ENCODE measurements at regions not wholly inside any gene's neighbourhood (a gene's known extent, or its start where the extent isn't known, plus 50 kb on each side); places are given as distances from the start of the nearest gene placed in this dataset.

GRCh38 chr7:8809320-8809719 is 375.9 kb downstream of the NXPH1 start:
- TF ChIP-seq CTCF (conservative IDR thresholded peaks at IDR 0.05; ENCODE audit: control insufficient read depth, insufficient read depth, low read depth, low read length), result no peak

GRCh38 chr7:8817448-8818036 is 384.1 kb downstream of the NXPH1 start:
- no peak for TF ChIP-seq CTCF (conservative IDR thresholded peaks at IDR 0.05; ENCODE audit: control insufficient read depth, insufficient read depth, low read depth, low read length)
- DNase-seq (ENCODE audit: low read depth), result no peak
- no peak overlapping the region for H3K4me3 ChIP-seq (ENCODE audit: control insufficient read depth, low read depth, low read length)

More at GRCh38 chr7:8809320-8809719, 375.9 kb downstream of the NXPH1 start:
- H3K4me3 ChIP-seq (ENCODE audit: control insufficient read depth, low read depth, low read length), result no peak overlapping the region
- DNase-seq (ENCODE audit: low read depth), result no peak

- TF ChIP-seq CTCF (conservative IDR thresholded peaks at IDR 0.05; ENCODE audit: control insufficient read depth, insufficient read depth, low read depth, low read length), result no peak
- no peak for DNase-seq (ENCODE audit: low read depth)
Observed at GRCh38 chr7:8818406-8818805, 385.0 kb downstream of the NXPH1 start.

GRCh38 chr7:8822595-8822994 is 389.2 kb downstream of the NXPH1 start:
- DNase-seq (ENCODE audit: low read depth), result no peak
- TF ChIP-seq CTCF (conservative IDR thresholded peaks at IDR 0.05; ENCODE audit: control insufficient read depth, insufficient read depth, low read depth, low read length), result no peak
- no peak overlapping the region for H3K4me3 ChIP-seq (ENCODE audit: control insufficient read depth, low read depth, low read length)

More at GRCh38 chr7:8818406-8818805, 385.0 kb downstream of the NXPH1 start:
- H3K4me3 ChIP-seq (ENCODE audit: control insufficient read depth, low read depth, low read length), result no peak overlapping the region

- no peak for TF ChIP-seq CTCF (conservative IDR thresholded peaks at IDR 0.05; ENCODE audit: control insufficient read depth, insufficient read depth, low read depth, low read length)
- DNase-seq (ENCODE audit: low read depth), result no peak
Observed at GRCh38 chr7:8823486-8823885, 390.1 kb downstream of the NXPH1 start.

GRCh38 chr7:8827329-8827728 is 393.9 kb downstream of the NXPH1 start:
- TF ChIP-seq CTCF (conservative IDR thresholded peaks at IDR 0.05; ENCODE audit: control insufficient read depth, insufficient read depth, low read depth, low read length), result no peak
- no peak overlapping the region for H3K4me3 ChIP-seq (ENCODE audit: control insufficient read depth, low read depth, low read length)
- DNase-seq (ENCODE audit: low read depth), result no peak

More at GRCh38 chr7:8823486-8823885, 390.1 kb downstream of the NXPH1 start:
- H3K4me3 ChIP-seq (ENCODE audit: control insufficient read depth, low read depth, low read length), result no peak overlapping the region

GRCh38 chr7:8829100-8829499 is 395.7 kb downstream of the NXPH1 start:
- DNase-seq (ENCODE audit: low read depth), result no peak
- H3K4me3 ChIP-seq (ENCODE audit: control insufficient read depth, low read depth, low read length), result no peak overlapping the region
- TF ChIP-seq CTCF (conservative IDR thresholded peaks at IDR 0.05; ENCODE audit: control insufficient read depth, insufficient read depth, low read depth, low read length), result no peak

Data from fibroblast of mammary gland (primary cell).